GM23248 (cell line): ENCODE measurements at regions not wholly inside any gene's neighbourhood (a gene's known extent, or its start where the extent isn't known, plus 50 kb on each side); places are given as distances from the start of the nearest gene placed in this dataset.
A peak's percentile ranks its signal among the peaks of the same experiment; 100 is the strongest.
"Not testable (repeated sequence)": the region's sequence is repeated elsewhere in the genome, so short reads cannot be mapped to it uniquely, and the experiment has no call there.

Source experiments
- DNase-seq: peaks from one replicate; pipeline ENCODE4 v3.0.0-alpha.2; 2015
- H2AFZ ChIP-seq: fragments of 200-600 bp; sonication (generic); 2 replicates; pipeline ENCODE4 v1.6.1; 2016; ENCODE audit warnings: antibody characterized with exemption
- H3F3A ChIP-seq: fragments of 200-600 bp; sonication (generic); 2 replicates; pipeline ENCODE4 v1.6.1; 2016; ENCODE audit warnings: mild to moderate bottlenecking, antibody characterized with exemption, mixed run types; ENCODE audit not compliant: insufficient read depth
- H3K27ac ChIP-seq: fragments of 200-600 bp; sonication (generic); 2 replicates; pipeline ENCODE4 v1.5.1; 2016; ENCODE audit warnings: mild to moderate bottlenecking
- H3K27me3 ChIP-seq: fragments of 200-600 bp; sonication (generic); replicated peaks from 2 replicates; pipeline ENCODE4 v1.6.1; 2016; ENCODE audit warnings: mild to moderate bottlenecking; ENCODE audit not compliant: insufficient read depth
- H3K36me3 ChIP-seq: fragments of 200-600 bp; sonication (generic); 2 replicates; pipeline ENCODE4 v1.6.1; 2016; ENCODE audit warnings: low read depth, mild to moderate bottlenecking
- H3K4me1 ChIP-seq: fragments of 200-600 bp; sonication (generic); 2 replicates; pipeline ENCODE4 v1.6.1; 2016; ENCODE audit warnings: mild to moderate bottlenecking; ENCODE audit not compliant: insufficient read depth
- H3K4me2 ChIP-seq: fragments of 200-600 bp; sonication (generic); one replicate; pipeline ENCODE4 v1.6.1; 2016; ENCODE audit warnings: mild to moderate bottlenecking; ENCODE audit not compliant: unreplicated experiment
- H3K4me3 ChIP-seq: fragments of 200-600 bp; sonication (generic); 2 replicates; pipeline ENCODE4 v1.5.1; 2016; ENCODE audit warnings: mild to moderate bottlenecking
- H3K79me2 ChIP-seq: fragments of 200-600 bp; sonication (generic); 2 replicates; pipeline ENCODE4 v1.6.1; 2016; ENCODE audit warnings: mild to moderate bottlenecking; ENCODE audit not compliant: insufficient read depth
- H3K9ac ChIP-seq: fragments of 200-600 bp; sonication (generic); 2 replicates; pipeline ENCODE4 v1.6.1; 2016; ENCODE audit warnings: mild to moderate bottlenecking
- H3K9me2 ChIP-seq: fragments of 200-600 bp; sonication (generic); 2 replicates; pipeline ENCODE4 v1.6.1; 2016; ENCODE audit warnings: mixed run types, mild to moderate bottlenecking, moderate library complexity; ENCODE audit not compliant: insufficient read depth
- H3K9me3 ChIP-seq: fragments of 200-600 bp; sonication (generic); one replicate; pipeline ENCODE4 v1.6.1; 2017; ENCODE audit warnings: low read depth
- H4K20me1 ChIP-seq: fragments of 200-600 bp; sonication (generic); 2 replicates; pipeline ENCODE4 v1.6.0; 2016; ENCODE audit not compliant: insufficient read depth
- EZH2 ChIP-seq: fragments of 200-600 bp; sonication (generic); IDR thresholded peaks from 2 replicates; pipeline ENCODE4 v1.6.1; 2018; ENCODE audit warnings: antibody characterized with exemption, mild to moderate bottlenecking; ENCODE audit not compliant: insufficient read depth, poor library complexity, severe bottlenecking
- EZH2phosphoT487 ChIP-seq: fragments of 200-600 bp; sonication (generic); IDR thresholded peaks from 2 replicates; pipeline ENCODE4 v1.6.1; 2018; ENCODE audit warnings: antibody characterized with exemption, moderate library complexity, mild to moderate bottlenecking, low read depth; ENCODE audit not compliant: insufficient read depth
- WGBS, 2 experiments: methylation state at CpG; one replicate each; pipeline ENCODE4 v1.1.6; 2015 to 2017; ENCODE audit warnings: low lambda C conversion rate in 2 of 2, low coverage in 1 of 2; ENCODE audit errors: missing lambda C conversion rate in 2 of 2; 5-methylcytosine and 5-hydroxymethylcytosine counted together
- in situ Hi-C: fragments of 300-500 bp; cut with MboI; formaldehyde crosslinking; loops from 2 replicates; pipeline ENCODE4 v1.15.0; 2020

GRCh38 chr15:99823346-99823745, 90.1 kb upstream of the LYSMD4 start:
- TF ChIP-seq EZH2phosphoT487, result no peak
- TF ChIP-seq EZH2, result no peak
- no peak overlapping the region for H2AFZ ChIP-seq
- H3K79me2 ChIP-seq, result no peaks in the 10 kb centered on the region
- H3K9me2 ChIP-seq, result no peaks in the 10 kb centered on the region
- no peaks in the 10 kb centered on the region for H3F3A ChIP-seq
- H3K9ac ChIP-seq, result no peak overlapping the region
- no peak overlapping the region for H3K4me3 ChIP-seq
- in situ Hi-C loops, result no loop called here
- no peak overlapping the region for H3K4me2 ChIP-seq
- H3K27ac ChIP-seq, result no peak overlapping the region
- no peaks in the 10 kb centered on the region for H3K4me1 ChIP-seq
- H3K36me3 ChIP-seq, result no peaks in the 10 kb centered on the region
- H3K27me3 ChIP-seq, result no peaks in the 10 kb centered on the region
- H3K9me3 ChIP-seq, result no peaks in the 10 kb centered on the region
- WGBS, 2 experiments, result 85 to 86% methylated on average over 5 of the region's 5 CpGs
- no peak for DNase-seq
- H4K20me1 ChIP-seq, result no peaks in the 10 kb centered on the region

- H3K36me3 ChIP-seq, result no peaks in the 10 kb centered on the region
- no peak overlapping the region for H3K9ac ChIP-seq
- WGBS, 2 experiments, result 56 to 69% methylated on average over 2 of the region's 2 CpGs
- no peaks in the 10 kb centered on the region for H3K4me1 ChIP-seq
- no peaks in the 10 kb centered on the region for H3K79me2 ChIP-seq
- DNase-seq, result no peak
- H3K4me3 ChIP-seq, result no peak overlapping the region
- no peaks in the 10 kb centered on the region for H3K9me2 ChIP-seq
- H2AFZ ChIP-seq, result no peak overlapping the region
- H3K27me3 ChIP-seq, result no peaks in the 10 kb centered on the region
- TF ChIP-seq EZH2phosphoT487 (no peak), EZH2 (no peak)
- H4K20me1 ChIP-seq, result no peaks in the 10 kb centered on the region
- no peaks in the 10 kb centered on the region for H3F3A ChIP-seq
- no peak overlapping the region for H3K4me2 ChIP-seq
- H3K9me3 ChIP-seq, result no peaks in the 10 kb centered on the region
- H3K27ac ChIP-seq, result no peak overlapping the region
- in situ Hi-C loops, result no loop called here
Measured at GRCh38 chr15:99819981-99820718, 86.9 kb upstream of the LYSMD4 start.

GRCh38 chr15:99818872-99819271, 85.6 kb upstream of the LYSMD4 start:
- Histone ChIP-seq H3F3A (no peaks in the 10 kb centered on the region), H3K4me3 (no peak overlapping the region), H3K36me3 (no peaks in the 10 kb centered on the region), H3K9me3 (no peaks in the 10 kb centered on the region), H3K4me1 (no peaks in the 10 kb centered on the region), H4K20me1 (no peaks in the 10 kb centered on the region), H3K9me2 (no peaks in the 10 kb centered on the region), H3K27ac (no peak overlapping the region), H3K4me2 (no peak overlapping the region), H3K9ac (no peak overlapping the region), H3K27me3 (no peaks in the 10 kb centered on the region), H2AFZ (no peak overlapping the region), H3K79me2 (no peaks in the 10 kb centered on the region)
- TF ChIP-seq EZH2 (no peak), EZH2phosphoT487 (no peak)
- 87 to 94% methylated on average over 3 of the region's 3 CpGs for WGBS, 2 experiments
- DNase-seq, result no peak
- in situ Hi-C loops, result no loop called here

- WGBS, 2 experiments, result 86 to 91% methylated on average over 2 of the region's 2 CpGs
- H3K9me3 ChIP-seq, H3K9ac ChIP-seq, H3K9me2 ChIP-seq, H3K4me2 ChIP-seq, H2AFZ ChIP-seq, H3K4me3 ChIP-seq, H3K79me2 ChIP-seq, H3K36me3 ChIP-seq, H3K27me3 ChIP-seq, DNase-seq, H3K4me1 ChIP-seq, H4K20me1 ChIP-seq, H3F3A ChIP-seq, H3K27ac ChIP-seq, in situ Hi-C loops: not testable (repeated sequence)
Measured at GRCh38 chr15:99816862-99817261, 83.6 kb upstream of the LYSMD4 start.

GRCh38 chr15:99810663-99811062, 77.4 kb upstream of the LYSMD4 start:
- H3K79me2 ChIP-seq, DNase-seq, in situ Hi-C loops, H3K4me1 ChIP-seq, H3K4me2 ChIP-seq, H3K36me3 ChIP-seq, H2AFZ ChIP-seq, H3K27me3 ChIP-seq, H3K9me2 ChIP-seq, H4K20me1 ChIP-seq, H3K9me3 ChIP-seq, H3K27ac ChIP-seq, H3K4me3 ChIP-seq, H3K9ac ChIP-seq, H3F3A ChIP-seq: not testable (repeated sequence)
- 94 to 97% methylated on average over 2 of the region's 2 CpGs for WGBS, 2 experiments

GRCh38 chr15:99799854-99800250, 66.6 kb upstream of the LYSMD4 start:
- H3K27me3 ChIP-seq, H4K20me1 ChIP-seq, H3K9me3 ChIP-seq, DNase-seq, H3K9ac ChIP-seq, H3K79me2 ChIP-seq, H3K27ac ChIP-seq, H3K9me2 ChIP-seq, H3F3A ChIP-seq, H2AFZ ChIP-seq, H3K4me3 ChIP-seq, H3K36me3 ChIP-seq, H3K4me1 ChIP-seq, H3K4me2 ChIP-seq: not testable (repeated sequence)
- WGBS, 2 experiments, result 85 to 87% methylated on average over 28 to 33 of the region's 33 CpGs
- in situ Hi-C loops, result loop anchor here (10.0 kb wide), 1 partner anchor 65 kb away; the partner anchor contains the start of gene LYSMD4

GRCh38 chr15:99799182-99799853, 66.1 kb upstream of the LYSMD4 start:
- in situ Hi-C loops, result loop anchor here (10.0 kb wide), 1 partner anchor 65 kb away; the partner anchor contains the start of gene LYSMD4
- 67 to 70% methylated on average over 8 to 23 of the region's 26 CpGs for WGBS, 2 experiments
- H3K4me3 ChIP-seq, H3K9me3 ChIP-seq, H3K27me3 ChIP-seq, H3K36me3 ChIP-seq, H3K9ac ChIP-seq, H3F3A ChIP-seq, H2AFZ ChIP-seq, H3K9me2 ChIP-seq, H3K4me2 ChIP-seq, H3K27ac ChIP-seq, H4K20me1 ChIP-seq, H3K4me1 ChIP-seq, H3K79me2 ChIP-seq: not testable (repeated sequence)
- peak; percentile 14 for DNase-seq
